GM08714 (cell line): ENCODE measurements at regions not wholly inside any gene's neighbourhood (a gene's known extent, or its start where the extent isn't known, plus 50 kb on each side); places are given as distances from the start of the nearest gene placed in this dataset.
"Not testable (repeated sequence)": the region's sequence is repeated elsewhere in the genome, so short reads cannot be mapped to it uniquely, and the experiment has no call there.

Experiments
- H3K4me3 ChIP-seq: fragments of 200-500 bp; sonication (Bioruptor generic); 2 replicates; pipeline ENCODE4 v1.5.1; 2014; ENCODE audit warnings: mild to moderate bottlenecking, low read length, inconsistent platforms
- ZNF274 ChIP-seq: IDR thresholded peaks from 2 replicates; pipeline ENCODE4 v1.6.1; 2012; ENCODE audit warnings: mild to moderate bottlenecking, low read depth, low read length

GRCh38 chr9:7592321-7593316, 207.0 kb downstream of the DMAC1 start:
- H3K4me3 ChIP-seq: no peak overlapping the region
- no peak for TF ChIP-seq ZNF274

GRCh38 chr9:7591501-7591900, 208.1 kb downstream of the DMAC1 start:
- TF ChIP-seq ZNF274: no peak
- H3K4me3 ChIP-seq: no peak overlapping the region

GRCh38 chr9:7580568-7580967, 219.0 kb downstream of the DMAC1 start:
- no peak overlapping the region for H3K4me3 ChIP-seq
- TF ChIP-seq ZNF274: no peak

- TF ChIP-seq ZNF274: no peak
- H3K4me3 ChIP-seq: no peak overlapping the region
Measured at GRCh38 chr9:7579351-7579750, 220.2 kb downstream of the DMAC1 start.

- H3K4me3 ChIP-seq: no peak overlapping the region
- TF ChIP-seq ZNF274: no peak
Measured at GRCh38 chr9:7578951-7579350, 220.6 kb downstream of the DMAC1 start.

GRCh38 chr9:7570107-7570720, 229.4 kb downstream of the DMAC1 start:
- no peak for TF ChIP-seq ZNF274
- no peak overlapping the region for H3K4me3 ChIP-seq

- no peak for TF ChIP-seq ZNF274
- no peak overlapping the region for H3K4me3 ChIP-seq
Measured at GRCh38 chr9:7567687-7568086, 231.9 kb downstream of the DMAC1 start.

- no peak for TF ChIP-seq ZNF274
- no peak overlapping the region for H3K4me3 ChIP-seq
Measured at GRCh38 chr9:7561527-7562080, 238.0 kb downstream of the DMAC1 start.

GRCh38 chr9:7560669-7561305, 238.8 kb downstream of the DMAC1 start:
- H3K4me3 ChIP-seq: no peak overlapping the region
- TF ChIP-seq ZNF274: no peak

- no peak overlapping the region for H3K4me3 ChIP-seq
- no peak for TF ChIP-seq ZNF274
Measured at GRCh38 chr9:7554699-7555098, 244.9 kb downstream of the DMAC1 start.

- H3K4me3 ChIP-seq: not testable (repeated sequence)
Measured at GRCh38 chr9:7552706-7553105, 246.9 kb downstream of the DMAC1 start.

GRCh38 chr9:7549249-7549648, 250.3 kb downstream of the DMAC1 start:
- H3K4me3 ChIP-seq: no peak overlapping the region
- no peak for TF ChIP-seq ZNF274

GRCh38 chr9:7546261-7546660, 253.3 kb downstream of the DMAC1 start:
- no peak overlapping the region for H3K4me3 ChIP-seq
- no peak for TF ChIP-seq ZNF274

- no peak for TF ChIP-seq ZNF274
- H3K4me3 ChIP-seq: no peak overlapping the region
Measured at GRCh38 chr9:7545371-7546165, 254.0 kb downstream of the DMAC1 start.
